HK-2 (cell line): ENCODE measurements at regions not wholly inside any gene's neighbourhood (a gene's known extent, or its start where the extent isn't known, plus 50 kb on each side); places are given as distances from the start of the nearest gene placed in this dataset.
A peak's percentile ranks its signal among the peaks of the same experiment; 100 is the strongest.
"Not testable (repeated sequence)": the region's sequence is repeated elsewhere in the genome, so short reads cannot be mapped to it uniquely, and the experiment has no call there.

Source experiments
- DNase-seq: peaks from one replicate; pipeline ENCODE4 v3.0.0-alpha.2; 2018; ENCODE audit not compliant: unreplicated experiment

- no peak for DNase-seq
These were observed 51.5 kb upstream of the IFNE start for GRCh38 chr9:21533597-21533996.

- no peak for DNase-seq
These were observed 53.3 kb upstream of the IFNE start for GRCh38 chr9:21535396-21535795.

DNA sequence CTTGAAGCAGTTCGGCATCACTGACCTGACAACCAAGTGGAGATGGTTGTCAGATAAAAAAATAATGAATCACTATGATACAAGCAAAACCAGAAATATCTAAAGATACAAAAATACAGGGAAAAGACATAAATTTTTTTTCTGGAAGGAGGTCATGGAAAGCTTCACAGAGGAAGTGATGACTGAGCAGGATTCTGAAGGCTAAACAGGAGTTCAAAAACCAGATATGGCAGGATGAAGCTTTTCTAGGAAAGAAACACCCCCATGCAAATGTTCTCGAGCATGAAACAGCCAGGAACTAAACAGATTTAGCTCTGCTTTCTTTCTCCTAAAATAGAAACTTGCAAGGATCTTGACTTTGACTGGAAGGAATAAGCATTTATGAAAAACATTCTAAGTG is 60.7 kb upstream of the IFNE start:
- no peak for DNase-seq

GRCh38 chr9:21543187-21543586 is 61.1 kb upstream of the IFNE start:
- DNase-seq = no peak

DNA sequence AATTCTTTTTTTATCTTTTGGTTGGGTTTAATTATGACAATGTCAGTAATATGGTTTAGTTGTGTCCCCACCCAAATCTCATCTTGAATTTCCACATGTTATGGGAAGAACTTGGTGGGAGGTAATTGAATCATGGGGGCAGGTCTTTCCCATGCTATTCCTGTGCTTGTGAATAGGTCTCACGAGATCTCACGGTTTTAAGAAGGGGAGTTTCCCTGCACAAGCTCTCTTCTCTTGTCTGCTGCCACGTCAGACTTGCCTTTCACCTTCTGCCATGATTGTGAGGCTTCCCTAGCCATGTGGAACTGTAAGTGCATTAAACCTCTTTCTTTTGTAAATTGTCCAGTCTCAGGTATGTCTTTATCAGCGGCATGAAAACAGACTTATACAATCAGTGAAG is 61.7 kb upstream of the IFNE start:
- DNase-seq = not testable (repeated sequence)

GRCh38 chr9:21546949-21547348 is 64.8 kb upstream of the IFNE start:
- no peak for DNase-seq

DNA sequence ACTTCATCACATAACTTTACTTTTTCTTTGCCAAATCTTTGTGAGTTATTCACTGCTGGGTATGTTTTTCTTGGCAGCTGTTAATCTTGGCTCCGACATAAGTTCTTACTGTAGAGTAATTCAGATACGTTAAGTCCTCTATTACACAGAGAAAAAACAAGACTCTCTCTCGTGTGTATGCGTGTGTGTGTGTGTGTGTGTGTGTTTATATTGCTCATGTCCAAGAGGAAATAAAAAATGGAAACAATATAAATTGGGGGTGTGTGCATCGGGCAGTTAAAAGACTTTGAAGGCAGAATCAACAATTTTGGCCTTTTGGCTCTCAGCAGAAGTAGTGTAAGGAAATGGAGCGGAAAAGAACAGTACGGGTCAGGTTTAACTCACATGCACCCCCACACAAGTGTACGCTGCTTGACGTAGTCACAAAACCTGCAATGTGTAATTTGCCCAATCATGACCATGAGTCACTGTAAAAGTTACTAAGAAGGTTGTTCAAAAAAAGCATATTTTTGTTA is 67.2 kb upstream of the IFNE start:
- no peak for DNase-seq

- DNase-seq = no peak
These were observed 67.8 kb upstream of the IFNE start for GRCh38 chr9:21549890-21550289.

DNA sequence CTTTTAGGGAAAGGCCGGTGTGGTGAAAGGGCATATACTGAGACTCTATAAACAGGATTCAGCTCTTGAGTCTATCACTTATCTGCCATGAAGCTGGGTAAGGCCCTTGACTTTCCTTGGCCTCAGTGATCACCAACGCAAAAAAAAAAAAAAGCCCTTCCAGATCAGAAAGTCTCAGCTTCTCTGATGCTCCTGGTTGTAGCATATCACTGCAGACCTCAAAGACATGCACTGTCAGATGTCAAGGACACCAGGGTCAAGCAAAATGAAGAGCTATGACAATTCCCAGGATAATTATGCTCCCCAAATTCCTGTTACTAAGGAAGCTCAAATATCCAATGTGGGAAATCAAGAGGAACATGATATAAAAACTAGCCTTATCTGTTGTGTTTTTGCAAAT is 68.3 kb upstream of the IFNE start:
- DNase-seq = no peak

DNA sequence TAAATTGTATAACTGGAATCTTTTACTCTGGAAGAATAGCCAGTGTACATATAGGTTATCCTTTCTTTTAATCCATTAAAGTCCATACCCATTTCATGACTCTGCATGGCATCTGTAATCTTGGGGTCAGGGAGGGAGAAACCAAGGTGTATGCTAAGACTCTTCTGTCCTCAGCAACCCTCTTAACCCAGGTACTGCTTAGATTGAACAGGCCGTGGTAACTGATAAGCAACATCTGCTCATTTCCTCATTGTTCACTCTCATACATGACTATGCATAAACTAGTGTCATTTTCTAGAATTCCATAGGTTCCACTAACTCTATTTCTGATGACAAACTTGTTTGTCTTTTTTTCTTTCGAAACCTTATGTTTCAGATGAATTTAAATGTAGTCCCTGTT is 69.3 kb upstream of the IFNE start:
- no peak for DNase-seq

DNA sequence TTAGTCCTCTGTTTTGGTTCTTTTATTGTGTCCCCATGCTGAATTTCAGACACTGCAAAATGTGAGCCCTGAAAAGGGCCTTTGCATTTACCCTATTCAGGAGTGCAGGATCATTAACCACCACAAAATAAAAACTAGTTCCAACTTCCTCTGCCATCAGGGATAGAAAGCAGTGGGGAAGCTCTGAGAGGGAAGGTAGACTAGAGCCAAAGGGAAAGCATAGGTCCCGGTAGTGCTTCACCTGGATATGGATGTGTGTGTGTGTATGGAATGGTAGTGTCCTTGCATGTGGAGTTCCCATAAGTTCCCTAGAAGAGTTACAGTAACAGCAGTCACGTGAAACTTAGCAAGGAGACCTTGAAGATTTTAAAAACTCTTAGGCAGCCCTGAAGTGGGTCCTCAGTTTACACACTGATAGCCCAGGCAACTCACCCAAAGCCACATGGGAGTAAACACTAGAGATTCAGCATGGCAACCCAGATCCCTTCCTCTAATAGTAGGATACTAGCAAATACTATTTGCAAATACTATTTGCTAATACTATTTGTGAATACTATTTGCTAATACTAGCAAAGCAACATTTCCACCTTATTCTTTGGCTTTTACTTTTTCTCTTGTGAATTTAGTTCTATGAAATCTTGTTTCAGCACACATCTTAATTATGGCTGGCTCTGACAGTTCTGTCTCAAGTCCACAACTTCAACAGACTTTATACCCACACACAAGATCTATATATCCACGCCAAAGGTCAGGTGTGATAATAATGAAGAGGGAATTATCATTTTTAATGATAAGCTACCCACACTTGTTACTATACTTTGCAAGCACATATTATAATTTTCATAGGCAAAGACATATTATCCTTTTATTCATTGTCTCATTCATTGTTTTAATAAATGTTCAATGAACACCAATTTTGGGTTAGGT is 70.4 kb upstream of the IFNE start:
- no peak for DNase-seq

DNA sequence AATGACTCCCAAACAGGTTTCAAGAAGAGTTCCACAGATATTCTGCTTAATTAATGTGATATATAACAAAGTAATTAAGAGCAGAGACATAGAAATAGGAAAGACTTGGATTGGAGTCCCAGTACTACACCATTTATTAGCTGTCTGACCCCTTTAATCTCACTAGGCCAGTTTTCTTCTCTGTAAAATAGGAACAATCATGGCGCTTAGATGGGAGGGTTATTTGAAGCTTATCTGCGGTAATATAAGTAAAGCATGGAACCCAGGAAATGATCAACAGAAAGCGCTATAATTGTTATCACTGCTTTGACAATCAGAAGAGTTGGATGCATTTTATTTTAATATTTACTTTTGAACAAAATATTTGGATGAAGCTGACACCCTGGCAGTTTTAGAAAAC is 71.3 kb upstream of the IFNE start:
- no peak for DNase-seq

- DNase-seq = no peak
These were observed 72.7 kb upstream of the IFNE start for GRCh38 chr9:21554813-21555212.

DNA sequence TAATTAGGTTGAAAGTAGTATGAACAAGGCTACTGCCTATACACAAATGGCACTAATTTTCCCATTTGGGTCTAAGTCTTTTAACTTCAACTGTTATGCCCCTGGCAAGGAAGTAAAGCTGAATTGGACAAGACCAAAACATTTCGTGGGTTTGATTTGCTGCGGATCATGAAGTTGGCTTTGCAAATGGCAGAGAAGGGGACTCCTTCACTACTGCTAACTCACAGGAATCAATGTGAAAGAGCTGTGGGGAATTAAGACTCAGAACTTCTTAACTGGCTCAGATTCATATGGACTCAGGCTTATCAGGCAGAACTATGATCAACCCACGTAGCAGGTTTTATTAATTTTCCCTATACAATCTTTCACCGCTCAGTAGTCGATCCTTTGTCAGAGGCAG is 73.8 kb upstream of the IFNE start:
- no peak for DNase-seq

DNA sequence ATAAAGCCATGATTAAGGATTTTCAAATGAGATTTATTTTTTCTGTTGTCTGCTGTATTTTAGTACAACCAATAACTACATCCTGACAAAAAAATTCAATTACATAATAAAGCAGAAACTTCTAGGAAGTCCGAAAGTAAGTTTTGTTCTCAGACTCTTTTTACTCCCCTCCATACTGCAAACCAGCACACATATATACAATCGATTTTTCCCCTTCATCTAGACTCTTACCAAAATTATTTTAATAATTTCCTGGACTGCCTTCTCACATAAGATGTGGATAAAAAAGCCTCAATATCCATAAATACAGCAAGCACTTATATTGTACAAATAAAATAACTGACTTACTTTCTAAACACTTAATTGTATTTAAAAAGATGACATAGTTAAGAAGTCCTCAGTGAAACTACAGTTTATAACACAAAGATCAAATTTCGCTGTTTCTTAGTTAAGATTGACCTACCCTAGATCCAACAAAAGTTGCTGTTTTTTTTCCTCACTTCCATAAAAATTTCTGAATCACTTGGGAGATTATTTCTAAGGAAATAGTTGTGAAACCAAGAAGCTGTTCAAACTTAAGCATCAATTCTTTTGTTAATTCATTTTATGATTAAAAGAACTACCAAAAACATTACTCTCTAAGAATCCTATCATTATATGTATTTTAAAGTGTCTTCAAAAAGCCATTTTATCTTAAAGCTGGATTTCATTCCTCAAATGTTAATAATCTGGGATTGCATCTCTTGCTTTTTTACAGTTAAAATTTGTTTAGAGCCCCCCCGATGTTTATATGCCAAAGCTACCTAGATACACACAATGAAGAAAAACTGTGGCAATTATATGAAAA is 74.7 kb upstream of the IFNE start:
- DNase-seq = no peak

GRCh38 chr9:21557428-21557768 is 75.3 kb upstream of the IFNE start:
- no peak for DNase-seq

DNA sequence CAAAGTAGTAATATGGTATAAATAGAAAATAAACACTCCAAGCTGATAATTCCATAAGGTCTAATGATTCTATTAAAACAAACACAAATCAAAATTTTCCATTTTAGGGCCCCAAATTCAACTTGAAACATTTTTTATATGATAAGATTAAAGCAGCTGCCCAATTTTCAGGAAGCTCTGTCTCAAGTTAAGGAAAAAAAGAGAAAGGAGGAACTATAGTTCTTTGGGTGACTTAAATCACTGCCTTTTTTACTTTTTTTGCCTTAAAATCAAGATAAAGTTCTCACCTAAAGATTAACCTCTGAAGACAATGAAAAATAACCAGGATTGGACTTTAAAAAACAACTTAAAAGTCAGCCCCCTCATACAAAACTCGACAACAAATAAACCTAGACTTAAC is 76.0 kb upstream of the IFNE start:
- DNase-seq = no peak

GRCh38 chr9:21558615-21559401 is 76.7 kb upstream of the IFNE start:
- DNase-seq = no peak

DNA sequence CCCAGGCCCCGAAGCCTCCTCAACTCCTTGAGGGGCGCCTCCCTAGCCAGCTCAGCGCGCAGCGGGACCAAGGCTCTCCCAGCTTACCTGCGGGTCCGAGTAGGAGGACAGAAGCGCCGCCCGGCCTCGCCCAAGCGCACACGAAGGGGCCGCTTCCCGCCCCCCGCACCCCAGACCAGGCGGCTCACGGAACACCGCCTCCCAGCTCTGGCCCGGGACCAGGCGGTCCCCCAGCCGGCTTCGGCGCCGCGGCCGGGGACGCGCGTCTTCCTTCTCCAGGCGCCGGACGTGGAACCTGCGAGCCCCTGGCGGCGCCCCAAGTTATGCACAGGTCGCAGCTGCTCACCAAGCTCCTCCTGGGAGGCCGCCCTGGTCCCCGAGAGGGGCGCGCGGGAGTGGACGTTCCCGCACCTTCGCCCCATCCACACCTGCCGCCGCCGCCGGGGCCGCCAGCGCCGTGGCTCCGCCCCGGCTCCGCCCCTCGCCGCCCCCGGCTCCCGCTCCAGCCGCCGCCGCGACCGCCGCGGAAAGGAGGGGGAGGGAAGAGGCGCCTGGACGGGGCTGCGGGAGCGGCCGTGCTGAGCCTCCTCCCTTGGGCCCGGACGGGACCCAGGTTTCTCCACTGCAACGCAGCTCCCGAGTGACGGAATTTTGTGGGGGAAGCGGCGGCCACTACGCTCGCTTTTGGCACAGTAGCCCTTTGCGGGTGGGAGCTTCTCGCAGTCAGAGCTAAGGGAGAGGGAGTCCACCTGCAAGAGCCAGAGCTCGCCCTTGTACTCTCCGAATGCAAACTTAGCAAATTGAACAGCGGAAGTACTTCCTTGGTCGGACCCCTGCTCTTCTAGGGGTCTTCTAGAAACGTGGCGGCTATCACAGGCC is 77.5 kb upstream of the IFNE start:
- peak; percentile 60 for DNase-seq

DNA sequence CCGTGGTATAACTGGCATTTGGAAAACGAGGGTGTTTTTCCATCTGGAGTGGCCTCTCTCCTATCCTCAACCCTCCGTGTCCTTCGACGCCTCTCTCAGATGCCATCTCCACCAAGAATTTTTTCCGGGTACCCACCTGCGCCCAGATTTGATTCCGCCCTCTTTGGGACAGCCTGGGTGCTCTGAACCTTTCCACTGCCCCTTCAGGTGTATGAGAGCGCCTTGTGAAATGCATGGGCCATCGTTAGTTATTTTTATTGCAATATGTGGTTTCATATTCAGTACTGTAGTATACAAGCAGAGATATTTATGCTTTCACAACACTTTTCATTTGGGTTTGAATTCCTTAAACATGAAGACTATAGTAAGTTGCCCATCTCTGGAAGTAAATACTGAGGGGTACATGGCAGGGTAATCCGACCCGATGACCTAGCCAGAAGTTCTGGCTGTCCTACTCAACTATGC is 78.2 kb upstream of the IFNE start:
- DNase-seq = no peak

DNA sequence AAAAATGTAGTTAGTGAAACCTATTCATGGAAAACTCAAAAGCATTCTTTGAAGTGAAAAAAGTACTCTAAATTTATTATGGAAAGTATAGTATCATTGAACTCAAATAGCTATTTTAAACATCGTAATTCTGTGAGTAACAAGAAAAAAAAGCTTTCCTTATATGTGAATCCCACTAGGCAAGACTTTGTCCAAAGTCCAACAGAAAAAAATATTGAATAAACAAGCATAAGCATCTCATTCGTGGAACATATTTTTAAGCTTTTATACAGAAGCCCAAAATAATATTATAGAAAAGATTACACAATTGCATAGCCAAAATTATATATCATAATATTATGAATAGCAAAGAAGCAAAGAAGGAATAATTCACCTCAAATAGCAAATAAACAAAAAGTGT is 79.4 kb upstream of the IFNE start:
- DNase-seq = no peak
